Calu3 (cell line): ENCODE measurements at regions not wholly inside any gene's neighbourhood (a gene's known extent, or its start where the extent isn't known, plus 50 kb on each side); places are given as distances from the start of the nearest gene placed in this dataset.

Source experiments
- BruUV-seq: library from RNA; stranded (reverse); fragments of 400-500 nt; replicated peaks from 2 replicates; lab custom pipeline; 2021; lab: Mats Ljungman, UMichigan
- CTCF ChIA-PET: fragments of 300-600 bp; sonication (Branson Sonifier 250); formaldehyde crosslinking; loops from one replicate; lab custom pipeline; 2022; ENCODE audit warnings: antibody characterized with exemption; lab: Charles Lee
- DNase-seq: peaks from one replicate; pipeline ENCODE4 v3.0.0; 2022
- H3K27ac Mint-ChIP-seq: one replicate; pipeline ENCODE4 v1.8.0; 2022; ENCODE audit warnings: mixed read lengths; ENCODE audit not compliant: unreplicated experiment
- H3K27me3 Mint-ChIP-seq: one replicate; pipeline ENCODE4 v1.8.0; 2022; ENCODE audit warnings: mixed read lengths; ENCODE audit not compliant: unreplicated experiment
- H3K36me3 Mint-ChIP-seq: one replicate; pipeline ENCODE4 v1.8.0; 2022; ENCODE audit warnings: mild to moderate bottlenecking, moderate library complexity, mixed read lengths; ENCODE audit not compliant: insufficient read depth, unreplicated experiment
- H3K4me1 Mint-ChIP-seq: one replicate; pipeline ENCODE4 v1.8.0; 2022; ENCODE audit warnings: mild to moderate bottlenecking, low read depth, mixed read lengths; ENCODE audit not compliant: unreplicated experiment
- H3K4me3 Mint-ChIP-seq: one replicate; pipeline ENCODE4 v1.8.0; 2022; ENCODE audit warnings: mild to moderate bottlenecking, low read depth, moderate library complexity, mixed read lengths; ENCODE audit not compliant: unreplicated experiment
- H3K9me3 Mint-ChIP-seq: one replicate; pipeline ENCODE4 v1.8.0; 2022; ENCODE audit warnings: low read depth, mixed read lengths; ENCODE audit not compliant: unreplicated experiment
- intact Hi-C: fragments of 100-400 bp; cut with micrococcal nuclease; formaldehyde crosslinking; loops from one replicate; pipeline ENCODE4 v1.10.0; 2022; ENCODE audit not compliant: unreplicated experiment
- TF ChIP-seq, protein P1 (sequence below): fragments of 200-600 bp; IDR thresholded peaks from one replicate; pipeline ENCODE4 v1.8.0; 2022; ENCODE audit warnings: antibody characterized with exemption; ENCODE audit not compliant: unreplicated experiment

DNA sequence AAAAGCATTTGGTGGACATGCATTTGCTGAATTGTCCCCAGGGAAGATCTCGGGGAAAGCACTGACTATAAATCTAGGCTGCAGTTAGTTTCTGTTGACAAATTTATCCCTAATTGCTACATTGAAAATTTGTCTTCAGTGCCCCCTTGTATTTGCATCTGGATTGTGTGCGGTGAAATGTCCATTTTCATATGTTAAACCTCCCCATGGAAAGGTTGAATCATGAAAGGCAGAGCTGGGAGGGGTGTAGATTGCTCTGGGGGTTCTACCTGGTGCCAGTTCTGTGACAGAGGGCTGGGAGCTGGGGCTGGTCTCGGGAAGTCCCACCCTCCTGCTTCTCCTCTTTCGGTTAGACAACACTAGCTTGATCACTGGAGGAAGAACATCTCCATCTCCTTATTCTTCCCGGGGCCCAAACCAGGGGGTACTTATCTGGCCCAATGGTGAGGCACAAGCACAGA is 101.9 kb downstream of the GADD45G start:
- no TSS peak for BruUV-seq
- TF ChIP-seq, protein P1, sequence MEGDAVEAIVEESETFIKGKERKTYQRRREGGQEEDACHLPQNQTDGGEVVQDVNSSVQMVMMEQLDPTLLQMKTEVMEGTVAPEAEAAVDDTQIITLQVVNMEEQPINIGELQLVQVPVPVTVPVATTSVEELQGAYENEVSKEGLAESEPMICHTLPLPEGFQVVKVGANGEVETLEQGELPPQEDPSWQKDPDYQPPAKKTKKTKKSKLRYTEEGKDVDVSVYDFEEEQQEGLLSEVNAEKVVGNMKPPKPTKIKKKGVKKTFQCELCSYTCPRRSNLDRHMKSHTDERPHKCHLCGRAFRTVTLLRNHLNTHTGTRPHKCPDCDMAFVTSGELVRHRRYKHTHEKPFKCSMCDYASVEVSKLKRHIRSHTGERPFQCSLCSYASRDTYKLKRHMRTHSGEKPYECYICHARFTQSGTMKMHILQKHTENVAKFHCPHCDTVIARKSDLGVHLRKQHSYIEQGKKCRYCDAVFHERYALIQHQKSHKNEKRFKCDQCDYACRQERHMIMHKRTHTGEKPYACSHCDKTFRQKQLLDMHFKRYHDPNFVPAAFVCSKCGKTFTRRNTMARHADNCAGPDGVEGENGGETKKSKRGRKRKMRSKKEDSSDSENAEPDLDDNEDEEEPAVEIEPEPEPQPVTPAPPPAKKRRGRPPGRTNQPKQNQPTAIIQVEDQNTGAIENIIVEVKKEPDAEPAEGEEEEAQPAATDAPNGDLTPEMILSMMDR = no peak
- intact Hi-C loops = no loop called here
- Mint-ChIP-seq H3K4me1 (no peaks in the 10 kb centered on the region), H3K27me3 (peaks cover 84% of the 10 kb centered on the region), H3K4me3 (no peak overlapping the region), H3K36me3 (no peaks in the 10 kb centered on the region), H3K27ac (no peak overlapping the region), H3K9me3 (no peaks in the 10 kb centered on the region)
- DNase-seq = no peak
- CTCF ChIA-PET = no interaction called here

DNA sequence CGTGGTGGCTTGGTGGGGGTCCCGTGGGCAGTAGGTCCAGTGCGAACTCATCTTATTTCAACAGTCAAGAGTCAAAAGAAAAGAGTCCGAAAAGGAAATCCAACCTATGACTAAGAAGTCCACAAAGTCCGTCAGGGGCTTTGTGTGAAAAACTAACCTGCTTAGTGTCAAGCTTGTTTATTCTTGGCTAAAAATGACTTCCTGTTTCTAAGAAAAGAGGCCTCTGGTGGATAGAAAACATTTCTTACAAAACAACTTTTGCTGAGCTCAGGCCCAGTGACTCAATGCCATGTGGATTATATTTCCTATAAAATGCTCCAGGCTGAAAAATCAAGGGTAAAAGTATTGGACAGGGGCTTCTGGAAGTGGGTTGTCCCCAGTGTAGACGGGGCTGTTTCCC is 105.9 kb downstream of the GADD45G start:
- Mint-ChIP-seq H3K4me1 (no peaks in the 10 kb centered on the region), H3K9me3 (no peaks in the 10 kb centered on the region), H3K27me3 (peaks cover 62% of the 10 kb centered on the region), H3K4me3 (no peak overlapping the region), H3K36me3 (no peaks in the 10 kb centered on the region), H3K27ac (no peak overlapping the region)
- no TSS peak for BruUV-seq
- intact Hi-C loops = no loop called here
- DNase-seq = no peak
- CTCF ChIA-PET = interaction anchor here (0.7 kb wide), 1 partner anchor 108 kb away, joined by 7 read pairs; no protein-coding TSS in a partner anchor
- TF ChIP-seq, protein P1 = no peak

DNA sequence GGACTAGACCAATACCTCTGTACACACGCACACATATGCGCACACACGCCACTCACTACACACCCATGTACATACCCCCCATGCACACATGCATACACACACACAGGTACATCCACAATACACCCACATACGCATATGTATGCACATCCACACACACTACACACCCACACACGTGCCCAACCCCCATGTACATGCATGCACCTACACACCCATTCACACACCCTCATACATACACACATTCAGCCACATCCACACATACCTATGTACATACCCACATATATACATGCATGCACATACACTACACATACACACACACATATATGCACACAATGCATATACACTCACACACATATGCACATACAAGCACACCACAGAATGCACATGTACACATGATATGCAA is 107.1 kb downstream of the GADD45G start:
- intact Hi-C loops = no loop called here
- Mint-ChIP-seq H3K27me3 (peaks cover 63% of the 10 kb centered on the region), H3K4me1 (no peaks in the 10 kb centered on the region), H3K9me3 (no peaks in the 10 kb centered on the region), H3K27ac (no peak overlapping the region), H3K36me3 (no peaks in the 10 kb centered on the region), H3K4me3 (no peak overlapping the region)
- CTCF ChIA-PET = no interaction called here
- no peak for DNase-seq
- TF ChIP-seq, protein P1 = no peak
- BruUV-seq = no TSS peak

DNA sequence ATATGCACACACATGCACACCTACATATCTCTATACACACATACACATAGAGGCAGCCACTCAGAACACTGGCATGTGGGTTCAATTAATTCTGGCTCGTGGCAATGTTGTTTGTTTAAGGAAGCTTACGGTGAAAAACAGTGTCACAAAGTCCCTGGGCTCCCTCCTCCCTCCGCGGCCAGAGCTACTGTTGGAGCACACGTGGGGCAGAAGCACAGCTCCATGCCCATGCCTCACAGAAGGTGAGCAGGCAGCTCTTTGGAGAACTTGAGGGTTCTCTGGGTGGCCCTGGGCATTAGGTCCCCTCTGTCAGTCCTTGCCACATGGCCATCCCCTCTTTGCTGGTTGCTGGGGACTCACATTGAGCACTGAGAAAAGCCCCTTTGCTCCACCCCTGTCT is 107.5 kb downstream of the GADD45G start:
- no peaks in the 10 kb centered on the region for H3K9me3 Mint-ChIP-seq
- intact Hi-C loops = no loop called here
- DNase-seq = no peak
- CTCF ChIA-PET = no interaction called here
- H3K27ac Mint-ChIP-seq = no peak overlapping the region
- no TSS peak for BruUV-seq
- H3K27me3 Mint-ChIP-seq = peaks cover 63% of the 10 kb centered on the region
- no peaks in the 10 kb centered on the region for H3K4me1 Mint-ChIP-seq
- TF ChIP-seq, protein P1 = no peak
- no peak overlapping the region for H3K4me3 Mint-ChIP-seq
- no peaks in the 10 kb centered on the region for H3K36me3 Mint-ChIP-seq
